GM10248 (cell line): ENCODE measurements at regions not wholly inside any gene's neighbourhood (a gene's known extent, or its start where the extent isn't known, plus 50 kb on each side); places are given as distances from the start of the nearest gene placed in this dataset.

Experiments
- CTCF ChIA-PET: fragments of 300-600 bp; sonication (Branson Sonifier 250); formaldehyde crosslinking; extraction: SDS; loops from one replicate; lab custom pipeline; 2021; ENCODE audit warnings: antibody characterized with exemption; lab: Yijun Ruan, JAX
- POLR2A ChIA-PET: fragments of 350-650 bp; sonication (Branson Sonifier 250); formaldehyde crosslinking; extraction: SDS; loops from one replicate; lab custom pipeline; 2020; ENCODE audit warnings: antibody characterized with exemption; lab: Yijun Ruan, JAX
- DNase-seq: peaks from one replicate; pipeline ENCODE4 v3.0.0; 2012; ENCODE audit errors: extremely low spot score
- TF ChIP-seq, protein P1 (sequence below): IDR thresholded peaks from 2 replicates; pipeline ENCODE4 v1.5.1; 2012; ENCODE audit warnings: mild to moderate bottlenecking, low read depth; ENCODE audit errors: extremely low read depth, missing control alignments, control extremely low read depth

DNA sequence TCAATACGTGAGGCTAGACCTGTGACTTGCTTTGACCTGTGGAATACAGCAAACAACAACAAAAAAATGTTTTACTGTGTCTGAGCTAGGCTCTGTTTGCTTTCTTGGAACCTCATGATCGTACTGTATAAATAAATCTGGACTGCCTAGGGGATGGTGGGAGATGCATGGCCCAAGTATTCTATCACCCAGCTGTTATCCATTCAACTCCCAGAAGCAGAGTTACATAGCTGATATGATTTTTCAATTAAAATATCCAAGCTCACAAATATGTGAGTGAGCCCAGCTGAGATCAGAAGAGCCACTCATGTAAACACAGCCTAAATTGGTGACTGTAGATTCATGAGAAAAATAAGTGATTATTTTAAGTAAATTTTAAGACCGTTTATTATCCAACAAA lies 154.1 kb upstream of the THUMPD2 start:
- DNase-seq: no peak
- ChIA-PET CTCF (interaction anchor here (0.7 kb wide), 1 partner anchor 835 kb away, joined by 3 read pairs; no protein-coding TSS in a partner anchor), POLR2A (no interaction called here)
- TF ChIP-seq, protein P1, sequence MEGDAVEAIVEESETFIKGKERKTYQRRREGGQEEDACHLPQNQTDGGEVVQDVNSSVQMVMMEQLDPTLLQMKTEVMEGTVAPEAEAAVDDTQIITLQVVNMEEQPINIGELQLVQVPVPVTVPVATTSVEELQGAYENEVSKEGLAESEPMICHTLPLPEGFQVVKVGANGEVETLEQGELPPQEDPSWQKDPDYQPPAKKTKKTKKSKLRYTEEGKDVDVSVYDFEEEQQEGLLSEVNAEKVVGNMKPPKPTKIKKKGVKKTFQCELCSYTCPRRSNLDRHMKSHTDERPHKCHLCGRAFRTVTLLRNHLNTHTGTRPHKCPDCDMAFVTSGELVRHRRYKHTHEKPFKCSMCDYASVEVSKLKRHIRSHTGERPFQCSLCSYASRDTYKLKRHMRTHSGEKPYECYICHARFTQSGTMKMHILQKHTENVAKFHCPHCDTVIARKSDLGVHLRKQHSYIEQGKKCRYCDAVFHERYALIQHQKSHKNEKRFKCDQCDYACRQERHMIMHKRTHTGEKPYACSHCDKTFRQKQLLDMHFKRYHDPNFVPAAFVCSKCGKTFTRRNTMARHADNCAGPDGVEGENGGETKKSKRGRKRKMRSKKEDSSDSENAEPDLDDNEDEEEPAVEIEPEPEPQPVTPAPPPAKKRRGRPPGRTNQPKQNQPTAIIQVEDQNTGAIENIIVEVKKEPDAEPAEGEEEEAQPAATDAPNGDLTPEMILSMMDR: no peak

DNA sequence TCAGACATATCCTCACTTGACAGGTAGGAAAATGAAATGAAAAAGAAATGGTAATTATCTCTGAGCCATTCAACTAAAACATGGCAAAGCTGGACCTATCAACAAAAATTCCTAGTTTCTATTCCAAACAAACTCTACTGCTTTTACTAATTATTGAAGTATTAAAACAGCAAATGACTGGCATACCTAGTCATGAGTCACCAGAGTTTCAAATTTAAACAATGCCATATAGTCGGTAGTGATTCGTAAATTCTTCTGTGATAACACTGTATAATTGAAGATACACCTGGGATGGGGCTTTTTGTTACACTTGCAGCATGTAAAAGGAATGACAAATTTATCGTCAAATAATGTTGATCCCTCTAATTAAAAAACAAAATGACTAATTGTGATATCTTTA lies 153.1 kb upstream of the THUMPD2 start:
- TF ChIP-seq, protein P1: no peak
- DNase-seq: no peak
- POLR2A ChIA-PET: no interaction called here
- CTCF ChIA-PET: interaction anchor here (1.2 kb wide), 1 partner anchor 12 kb away, joined by 3 read pairs; no protein-coding TSS in a partner anchor

DNA sequence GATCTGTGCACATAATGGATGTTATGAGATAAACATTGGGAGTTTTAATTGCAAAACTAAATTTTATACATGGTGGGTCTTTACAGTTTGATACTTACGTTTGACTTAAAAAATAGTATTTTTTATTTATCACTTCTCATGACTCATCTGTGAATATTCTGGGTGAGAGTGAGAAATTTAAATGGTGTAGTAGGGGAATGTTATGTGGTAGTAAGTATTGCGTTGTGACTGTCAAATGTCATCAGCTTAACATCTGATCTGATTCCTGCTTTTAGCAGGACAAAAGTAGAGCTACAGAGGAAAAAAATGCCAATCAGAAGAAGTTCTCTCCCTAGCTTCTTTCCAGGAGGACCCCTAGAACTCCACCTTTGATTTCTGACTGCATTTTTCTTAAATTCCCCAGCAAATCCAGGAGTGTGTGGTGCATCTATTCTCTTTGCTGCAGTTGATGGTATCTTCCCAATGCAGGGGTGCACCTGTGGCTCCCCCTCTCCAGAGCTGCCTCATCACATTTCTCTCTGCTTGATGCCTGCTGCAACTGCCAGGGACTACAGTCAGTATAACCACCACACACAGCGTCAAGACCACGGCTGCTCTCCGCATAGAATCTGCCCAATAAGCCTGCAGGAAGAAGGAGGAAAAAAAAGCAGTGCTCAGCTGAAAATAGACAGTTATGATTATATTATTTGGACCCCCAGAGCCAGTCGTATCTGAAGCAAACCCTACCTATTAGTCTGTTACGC lies 151.3 kb upstream of the THUMPD2 start:
- POLR2A ChIA-PET: no interaction called here
- CTCF ChIA-PET: interaction anchor here (0.8 to 1.0 kb wide), 3 partner anchors 17 to 273 kb away, joined by 3 read pairs; no protein-coding TSS in a partner anchor
- no peak for DNase-seq
- TF ChIP-seq, protein P1: no peak

DNA sequence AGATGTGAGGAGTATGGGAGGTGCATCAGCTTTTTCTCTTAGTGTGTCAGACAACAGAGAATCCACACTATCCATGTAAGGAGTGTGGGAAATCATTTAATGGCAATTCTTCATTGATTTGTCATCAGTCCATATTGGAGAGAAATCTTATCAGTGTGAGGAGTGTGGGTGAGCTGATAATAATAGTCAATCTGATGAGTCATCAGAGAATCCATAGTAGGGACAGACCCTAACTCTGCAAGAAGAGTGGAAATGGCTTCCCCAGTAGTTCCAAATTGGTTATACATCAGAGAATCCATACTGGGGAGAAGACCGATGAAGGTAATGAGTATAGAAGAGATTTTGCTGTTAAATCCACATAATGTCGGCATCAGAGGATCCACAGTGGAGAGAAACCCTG lies 150.5 kb upstream of the THUMPD2 start:
- ChIA-PET CTCF (no interaction called here), POLR2A (no interaction called here)
- DNase-seq: no peak
- TF ChIP-seq, protein P1: no peak

DNA sequence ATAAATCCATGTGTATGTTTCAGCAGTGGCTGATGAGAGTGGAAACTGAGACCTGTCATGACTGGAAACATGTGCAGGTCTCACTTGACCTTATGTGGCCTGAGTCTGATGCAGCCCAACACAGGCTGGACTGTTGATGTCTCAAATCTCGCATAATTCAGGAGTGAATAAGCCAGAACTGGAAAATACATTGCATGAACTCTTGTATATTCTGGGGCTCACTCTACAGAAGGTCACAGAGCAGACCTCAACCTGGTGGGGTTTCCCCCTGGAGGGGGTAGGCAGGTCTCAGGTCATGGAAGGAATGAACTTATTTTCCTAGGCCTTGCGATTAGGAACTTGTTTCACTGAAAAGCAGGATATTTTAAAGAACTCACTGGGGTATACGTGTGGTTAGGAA lies 146.3 kb upstream of the THUMPD2 start:
- ChIA-PET CTCF (interaction anchor here (1.5 kb wide), 1 partner anchor 11 kb away, joined by 5 read pairs; no protein-coding TSS in a partner anchor), POLR2A (no interaction called here)
- DNase-seq: no peak
- TF ChIP-seq, protein P1: no peak

DNA sequence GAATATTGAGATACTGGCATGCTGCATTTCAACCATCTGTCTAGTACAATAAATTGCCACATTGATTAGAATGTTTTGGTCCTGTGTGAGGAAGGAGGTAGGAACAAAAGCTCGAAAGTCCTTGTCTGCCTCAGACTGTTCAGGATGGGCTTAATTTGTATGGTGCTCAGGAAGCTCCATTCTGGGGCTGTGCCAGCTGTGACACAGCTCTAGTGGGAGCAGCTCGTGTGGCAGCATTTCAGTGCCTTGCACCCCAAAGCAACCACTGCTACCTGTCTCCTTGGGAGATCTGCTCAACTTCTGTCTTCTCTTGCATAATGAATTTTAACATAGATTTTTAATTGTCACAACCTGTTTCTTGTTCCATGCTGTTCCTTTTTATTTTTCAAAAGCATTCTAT lies 144.4 kb upstream of the THUMPD2 start:
- POLR2A ChIA-PET: no interaction called here
- DNase-seq: no peak

More for the DNA sequence above, 144.4 kb upstream of the THUMPD2 start:
- CTCF ChIA-PET: interaction anchor here (1.0 to 1.5 kb wide), 3 partner anchors 10 to 634 kb away, joined by 3 to 4 read pairs (median 3); no protein-coding TSS in a partner anchor
- TF ChIP-seq, protein P1: no peak
